IMR-90 (cell line): ENCODE measurements at regions not wholly inside any gene's neighbourhood (a gene's known extent, or its start where the extent isn't known, plus 50 kb on each side); places are given as distances from the start of the nearest gene placed in this dataset.

ENCODE experiments used
- ATAC-seq: fragments of 200-7000 bp; cut with Tn5 transposase; 2 replicates; pipeline ENCODE4 v1.9.1; 2020; ENCODE audit warnings: low read depth, mild to moderate bottlenecking, moderate library complexity
- BruUV-seq: library from RNA; stranded (reverse); fragments of 400-500 nt; replicated peaks from 2 replicates; lab custom pipeline; 2021; lab: Mats Ljungman, UMichigan
- CTCF ChIA-PET: fragments of 300-600 bp; formaldehyde crosslinking; extraction: SDS; loops from one replicate; lab custom pipeline; 2021; ENCODE audit warnings: antibody characterized with exemption; lab: Yijun Ruan, JAX
- POLR2A ChIA-PET: fragments of 300-600 bp; sonication (Branson Sonifier 250); formaldehyde crosslinking; loops from one replicate; lab custom pipeline; 2022; ENCODE audit warnings: antibody characterized with exemption; ENCODE audit not compliant: unreplicated experiment; lab: Charles Lee
- DNase-seq: peaks from one replicate; pipeline ENCODE4 v3.0.0; 2013
- H2AFZ ChIP-seq: replicated peaks from 2 replicates; pipeline ENCODE3; 2013; ENCODE audit warnings: low read length, mild to moderate bottlenecking; ENCODE audit not compliant: poor library complexity
- H2AK5ac ChIP-seq: 2 replicates; pipeline ENCODE4 v1.6.1; 2013; ENCODE audit warnings: low read depth, low read length, inconsistent platforms
- H2AK9ac ChIP-seq: replicated peaks from 2 replicates; pipeline ENCODE3; 2013; ENCODE audit warnings: mild to moderate bottlenecking, low read depth, low read length, moderate library complexity; ENCODE audit not compliant: poor library complexity
- H2BK120ac ChIP-seq: 2 replicates; pipeline ENCODE4 v1.6.1; 2013; ENCODE audit warnings: low read depth, low read length, inconsistent platforms
- H2BK15ac ChIP-seq: 3 replicates; pipeline ENCODE4 v1.6.1; 2013; ENCODE audit warnings: low read depth, low read length, inconsistent platforms
- H2BK20ac ChIP-seq: 2 replicates; pipeline ENCODE4 v1.6.1; 2013; ENCODE audit warnings: low read depth, mild to moderate bottlenecking, inconsistent platforms, low read length, moderate library complexity
- H2BK5ac ChIP-seq: 2 replicates; pipeline ENCODE4 v1.6.1; 2013; ENCODE audit warnings: mild to moderate bottlenecking, low read depth, low read length, inconsistent platforms; ENCODE audit not compliant: poor library complexity, severe bottlenecking
- H3K14ac ChIP-seq: replicated peaks from 2 replicates; pipeline ENCODE4 v1.6.1; 2013; ENCODE audit warnings: low read depth, low read length, inconsistent platforms
- H3K18ac ChIP-seq: 2 replicates; pipeline ENCODE4 v1.6.1; 2013; ENCODE audit warnings: low read depth, low read length, control low read depth
- H3K23ac ChIP-seq: 2 replicates; pipeline ENCODE4 v1.6.1; 2013; ENCODE audit warnings: low read depth, low read length, inconsistent platforms
- H3K27ac ChIP-seq: 2 replicates; pipeline ENCODE4 v1.5.1; 2013; ENCODE audit warnings: mild to moderate bottlenecking, control low read depth, low read length; ENCODE audit not compliant: insufficient read depth
- H3K27me3 ChIP-seq: 2 replicates; pipeline ENCODE4 v1.6.1; 2013; ENCODE audit warnings: low read length; ENCODE audit not compliant: control insufficient read depth, insufficient read depth
- H3K36me3 ChIP-seq: 2 replicates; pipeline ENCODE4 v1.6.1; 2013; ENCODE audit warnings: low read length, mixed read lengths; ENCODE audit not compliant: control insufficient read depth, insufficient read depth
- H3K4ac ChIP-seq: 2 replicates; pipeline ENCODE4 v1.6.1; 2013; ENCODE audit warnings: low read depth, low read length, inconsistent platforms
- H3K4me1 ChIP-seq: 2 replicates; pipeline ENCODE4 v1.6.1; 2013; ENCODE audit warnings: low read length, mixed read lengths; ENCODE audit not compliant: control insufficient read depth, insufficient read depth
- H3K4me2 ChIP-seq: 2 replicates; pipeline ENCODE4 v1.6.1; 2013; ENCODE audit warnings: low read depth, mild to moderate bottlenecking, control low read depth, low read length, moderate library complexity
- H3K4me3 ChIP-seq: 2 replicates; pipeline ENCODE4 v1.5.1; 2013; ENCODE audit warnings: low read depth, mild to moderate bottlenecking, control low read depth, low read length, moderate library complexity; ENCODE audit not compliant: insufficient read depth
- H3K56ac ChIP-seq: 2 replicates; pipeline ENCODE4 v1.6.1; 2013; ENCODE audit warnings: low read length, inconsistent platforms; ENCODE audit not compliant: insufficient read depth; ENCODE audit errors: extremely low read depth
- H3K79me1 ChIP-seq, 2 experiments: 2 replicates each; pipeline ENCODE4 v1.6.1; 2013; ENCODE audit warnings: low read length in 2 of 2, inconsistent platforms in 1 of 2, low read depth in 1 of 2
- H3K9ac ChIP-seq: 2 replicates; pipeline ENCODE4 v1.6.1; 2013; ENCODE audit warnings: low read depth, low read length, control low read depth
- H3K9me1 ChIP-seq: 2 replicates; pipeline ENCODE4 v1.6.1; 2013; ENCODE audit warnings: low read length, inconsistent platforms; ENCODE audit not compliant: insufficient read depth
- H3K9me3 ChIP-seq: 2 replicates; pipeline ENCODE4 v1.6.1; 2013; ENCODE audit warnings: low read length; ENCODE audit not compliant: control insufficient read depth, insufficient read depth
- H4K20me1 ChIP-seq: 2 replicates; pipeline ENCODE4 v1.6.1; 2013; ENCODE audit warnings: low read length, inconsistent platforms; ENCODE audit not compliant: insufficient read depth
- H4K5ac ChIP-seq: 2 replicates; pipeline ENCODE4 v1.6.1; 2013; ENCODE audit warnings: mild to moderate bottlenecking, low read depth, low read length, control low read depth
- H4K8ac ChIP-seq, 2 experiments: 2 replicates each; pipeline ENCODE4 v1.6.1; 2013; ENCODE audit warnings: low read depth in 2 of 2, low read length in 2 of 2, control low read depth in 1 of 2, inconsistent platforms in 1 of 2
- H4K91ac ChIP-seq: 2 replicates; pipeline ENCODE4 v1.6.1; 2013; ENCODE audit warnings: low read depth, low read length, inconsistent platforms; ENCODE audit not compliant: insufficient read depth
- CEBPB ChIP-seq: IDR thresholded peaks from 2 replicates; pipeline ENCODE4 v1.6.1; 2012; ENCODE audit warnings: low read depth, low read length, improper control_type of control experiment
- FOS ChIP-seq: fragments of 150-350 bp; IDR thresholded peaks from 2 replicates; pipeline ENCODE4 v1.6.1; 2016; ENCODE audit warnings: low read depth, low read length
- NFE2L2 ChIP-seq: fragments of 150-350 bp; IDR thresholded peaks from 2 replicates; pipeline ENCODE4 v1.6.1; 2016; ENCODE audit warnings: low read depth, mild to moderate bottlenecking, low read length
- RCOR1 ChIP-seq: IDR thresholded peaks from 2 replicates; pipeline ENCODE4 v1.6.1; 2012; ENCODE audit warnings: mild to moderate bottlenecking, low read length, improper control_type of control experiment; ENCODE audit not compliant: insufficient replicate concordance
- WGBS, 2 experiments: methylation state at CpG; one replicate each; pipeline versions ENCODE4 v1.1.5 to v1.1.7; 2013; ENCODE audit warnings: missing lambda C conversion rate in 2 of 2; ENCODE audit not compliant: insufficient read length in 1 of 2; ENCODE audit errors: extremely low coverage in 2 of 2; 5-methylcytosine and 5-hydroxymethylcytosine counted together
- dilution Hi-C: fragments of 300-500 bp; cut with HindIII; formaldehyde crosslinking; loops from one replicate; pipeline ENCODE4 v1.14.3; 2018; ENCODE audit warnings: low sequenced_read_pairs; ENCODE audit not compliant: unreplicated experiment
- in situ Hi-C: fragments of 300-500 bp; cut with MboI; formaldehyde crosslinking; loops from 3 replicates; pipeline ENCODE4 v1.14.3; 2019; ENCODE audit warnings: low sequenced_read_pairs, inconsistent platforms, mixed read lengths
- intact Hi-C: fragments of 100-400 bp; cut with micrococcal nuclease; formaldehyde crosslinking; loops from 2 replicates; pipeline ENCODE4 v1.10.0; 2022

DNA sequence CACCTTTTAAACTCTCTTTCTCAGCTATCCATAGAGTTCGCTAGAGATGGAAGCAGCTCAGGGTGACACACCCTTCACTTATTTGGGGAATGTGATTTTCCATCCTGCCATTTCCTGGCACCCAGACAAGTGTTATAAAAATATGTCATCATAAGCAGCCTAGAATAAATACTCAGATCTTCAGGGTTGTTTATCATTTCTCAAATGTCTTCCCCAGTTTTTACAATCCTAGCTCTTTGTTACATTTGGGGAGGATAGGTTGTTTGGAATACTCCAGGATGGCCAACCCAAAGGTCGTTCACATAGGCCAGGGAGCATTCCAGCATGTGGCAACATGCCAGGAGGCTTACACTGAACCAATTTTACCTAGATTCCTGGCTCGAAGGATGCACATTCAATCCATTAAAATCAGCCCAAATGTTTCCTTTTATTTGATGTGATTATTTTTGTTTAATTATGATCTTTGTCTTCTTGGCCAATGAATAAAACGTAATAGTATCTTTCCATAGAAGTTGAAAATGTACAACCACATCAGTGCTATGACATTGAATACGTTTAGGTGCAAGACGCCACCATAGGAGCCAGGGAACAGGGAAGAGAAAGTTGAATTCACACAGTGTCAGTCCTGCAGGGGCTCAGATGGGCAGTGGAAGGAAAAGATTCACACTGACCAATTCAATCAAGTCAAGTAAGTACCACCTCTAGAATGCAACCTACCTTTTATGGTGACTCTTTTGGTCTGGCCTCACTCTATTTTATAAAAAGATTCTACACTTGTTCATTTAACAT, 537.7 kb upstream of the MDFIC2 start:
- peak overlapping the region; percentile 88 for H2BK120ac ChIP-seq
- no peak overlapping the region for H2AFZ ChIP-seq
- peak; percentile 83 for ATAC-seq
- no CpG with 5 or more reads among the region's 6 CpGs for WGBS, 2 experiments
- H2BK15ac ChIP-seq, result peak overlapping the region; percentile 60; the same call in 2 of the 3 replicates
- H4K5ac ChIP-seq, result peak overlapping the region; percentile 93
- H3K27ac ChIP-seq, result peak overlapping the region; percentile 88; the same call in 1 of the 2 replicates
- ChIA-PET CTCF (interaction anchor here (0.6 kb wide), 1 partner anchor 262 kb away, joined by 3 read pairs; no protein-coding TSS in a partner anchor), POLR2A (no interaction called here)
- no peak overlapping the region for H3K9ac ChIP-seq
- H3K4me2 ChIP-seq, result peak overlapping the region; percentile 34; the same call in 1 of the 2 replicates
- H2BK20ac ChIP-seq, result peak overlapping the region; percentile 92
- H3K23ac ChIP-seq, result no peak overlapping the region
- DNase-seq, result peak; percentile 93
- H4K8ac ChIP-seq, result peak overlapping the region; percentile 51 to 85
- peaks cover 8% of the 10 kb centered on the region for H3K9me1 ChIP-seq
- peaks cover 26% of the 10 kb centered on the region for H3K4me1 ChIP-seq
- no peaks in the 10 kb centered on the region for H4K20me1 ChIP-seq
- H3K27me3 ChIP-seq, result no peaks in the 10 kb centered on the region
- H3K56ac ChIP-seq, result no peak overlapping the region; the same call in 1 of the 2 replicates
- H3K4me3 ChIP-seq, result no peak overlapping the region
- H2BK5ac ChIP-seq, result peak overlapping the region; percentile 93
- in situ Hi-C loops (no loop called here), dilution Hi-C loops (no loop called here), intact Hi-C loops (no loop called here)
- H3K36me3 ChIP-seq, result no peaks in the 10 kb centered on the region
- H3K4ac ChIP-seq, result peak overlapping the region; percentile 82
- no peaks in the 10 kb centered on the region for H3K79me1 ChIP-seq
- peak overlapping the region; percentile 80 for H3K14ac ChIP-seq
- no peak overlapping the region for H2AK9ac ChIP-seq
- no TSS peak for BruUV-seq
- peak overlapping the region; percentile 83 for H2AK5ac ChIP-seq
- peak overlapping the region; percentile 91 for H4K91ac ChIP-seq
- peak overlapping the region; percentile 98 for H3K18ac ChIP-seq
- TF ChIP-seq FOS, result 0 out of 2 replicates have a peak, but pooled peaks have one; percentile 13
- TF ChIP-seq CEBPB, result peak; percentile 50; the same call in 1 of the 2 replicates
- no peak for TF ChIP-seq RCOR1
- no peak for TF ChIP-seq NFE2L2
- no peaks in the 10 kb centered on the region for H3K9me3 ChIP-seq
